ENCODE measurements at regions not wholly inside any gene's neighbourhood (a gene's known extent, or its start where the extent isn't known, plus 50 kb on each side); places are given as distances from the start of the nearest gene placed in this dataset.
"Not testable (repeated sequence)": the region's sequence is repeated elsewhere in the genome, so short reads cannot be mapped to it uniquely, and the experiment has no call there.

- Histone ChIP-seq H3K4me1 (peaks cover 0 to 9% (median 3%) of the 10 kb centered on the region in 4 donors), H3K36me3 (no peaks in the 10 kb centered on the region), H3K4me3 (no peak overlapping the region), H3K9me3 (peaks cover 0 to 15% (median 5%) of the 10 kb centered on the region in 4 donors), H3K27ac (no peak overlapping the region), H3K27me3 (no peaks in the 10 kb centered on the region)
- TF ChIP-seq POLR2AphosphoS5 (IDR thresholded peaks at IDR 0.05) (no peak), EP300 (IDR thresholded peaks at IDR 0.05) (no peak), POLR2A (IDR thresholded peaks at IDR 0.05) (no peak), CTCF (IDR thresholded peaks at IDR 0.05) (no peak)
- no peak for DNase-seq
- intact Hi-C loops (cut with DNase I; ENCODE audit: low total_unique reads), result no loop called here
- WGBS, 5 donors, result 68 to 76% (median 72%) methylated on average over 2 of the region's 2 CpGs
Observed at GRCh38 chr5:148751025-148751424, 75.4 kb upstream of the ADRB2 start.

- H3K27me3 ChIP-seq; H3K4me1 ChIP-seq; intact Hi-C loops (cut with DNase I; ENCODE audit: low total_unique reads); H3K36me3 ChIP-seq; H3K4me3 ChIP-seq; H3K27ac ChIP-seq; DNase-seq: not testable (repeated sequence)
- H3K9me3 ChIP-seq, result peaks cover 0 to 15% (median 5%) of the 10 kb centered on the region in 4 donors
Observed at GRCh38 chr5:148752375-148752774, 74.0 kb upstream of the ADRB2 start.

GRCh38 chr5:148759101-148759500 lies 67.3 kb upstream of the ADRB2 start:
- 72 to 83% (median 75%) methylated on average over 3 of the region's 3 CpGs for WGBS, 5 donors
- no peak for DNase-seq
- Histone ChIP-seq H3K36me3 (no peaks in the 10 kb centered on the region), H3K9me3 (peaks cover 0 to 15% (median 4%) of the 10 kb centered on the region in 4 donors), H3K4me1 (no peaks in the 10 kb centered on the region), H3K27ac (no peak overlapping the region), H3K27me3 (no peaks in the 10 kb centered on the region), H3K4me3 (no peak overlapping the region)
- TF ChIP-seq EP300 (IDR thresholded peaks at IDR 0.05) (no peak), POLR2A (IDR thresholded peaks at IDR 0.05) (no peak), CTCF (IDR thresholded peaks at IDR 0.05) (no peak), POLR2AphosphoS5 (IDR thresholded peaks at IDR 0.05) (no peak)
- intact Hi-C loops (cut with DNase I; ENCODE audit: low total_unique reads), result no loop called here

- intact Hi-C loops (cut with DNase I; ENCODE audit: low total_unique reads), result no loop called here
- Histone ChIP-seq H3K9me3 (no peaks in the 10 kb centered on the region), H3K36me3 (no peaks in the 10 kb centered on the region), H3K4me3 (no peak overlapping the region), H3K4me1 (no peaks in the 10 kb centered on the region), H3K27me3 (no peaks in the 10 kb centered on the region), H3K27ac (no peak overlapping the region)
- TF ChIP-seq POLR2A (IDR thresholded peaks at IDR 0.05) (no peak), EP300 (IDR thresholded peaks at IDR 0.05) (no peak), POLR2AphosphoS5 (IDR thresholded peaks at IDR 0.05) (no peak), CTCF (IDR thresholded peaks at IDR 0.05) (no peak)
- WGBS, 5 donors, result 41 to 69% (median 47%) methylated on average over 2 of the region's 2 CpGs
- no peak for DNase-seq
Observed at GRCh38 chr5:148760945-148761638, 65.3 kb upstream of the ADRB2 start.

GRCh38 chr5:148763996-148764395 lies 62.4 kb upstream of the ADRB2 start:
- Histone ChIP-seq H3K4me1 (no peaks in the 10 kb centered on the region), H3K36me3 (no peaks in the 10 kb centered on the region), H3K9me3 (no peaks in the 10 kb centered on the region), H3K27ac (no peak overlapping the region), H3K4me3 (no peak overlapping the region), H3K27me3 (no peaks in the 10 kb centered on the region)
- no peak for DNase-seq
- TF ChIP-seq EP300 (IDR thresholded peaks at IDR 0.05) (no peak), POLR2AphosphoS5 (IDR thresholded peaks at IDR 0.05) (no peak), POLR2A (IDR thresholded peaks at IDR 0.05) (no peak), CTCF (IDR thresholded peaks at IDR 0.05) (no peak)
- WGBS, 5 donors, result 68 to 84% (median 76%) methylated on average over 1 of the region's 1 CpG
- intact Hi-C loops (cut with DNase I; ENCODE audit: low total_unique reads), result no loop called here

Data from stomach (tissue), 8 donors.